ENCODE measurements at regions not wholly inside any gene's neighbourhood (a gene's known extent, or its start where the extent isn't known, plus 50 kb on each side); places are given as distances from the start of the nearest gene placed in this dataset.
"Not testable (repeated sequence)": the region's sequence is repeated elsewhere in the genome, so short reads cannot be mapped to it uniquely, and the experiment has no call there.

GRCh38 chr6:84998223-84998622 is 233.8 kb upstream of the TBX18 start:
- no peak overlapping the region for H3K4me3 ChIP-seq
- no peak overlapping the region for H3K27ac ChIP-seq

GRCh38 chr6:84988766-84989165 is 224.4 kb upstream of the TBX18 start:
- not testable (repeated sequence) for H3K4me3 ChIP-seq, H3K27ac ChIP-seq

GRCh38 chr6:84985490-84985889 is 221.1 kb upstream of the TBX18 start:
- not testable (repeated sequence) for H3K27ac ChIP-seq, H3K4me3 ChIP-seq

GRCh38 chr6:84979541-84979940 is 215.1 kb upstream of the TBX18 start:
- no peak overlapping the region for H3K4me3 ChIP-seq
- no peak overlapping the region for H3K27ac ChIP-seq

- H3K27ac ChIP-seq: no peak overlapping the region
- no peak overlapping the region for H3K4me3 ChIP-seq
Measured at GRCh38 chr6:84977363-84977705, 212.9 kb upstream of the TBX18 start.

GRCh38 chr6:84976526-84977362 is 212.3 kb upstream of the TBX18 start:
- H3K4me3 ChIP-seq: no peak overlapping the region
- no peak overlapping the region for H3K27ac ChIP-seq

- Histone ChIP-seq H3K4me3 (no peak overlapping the region), H3K27ac (no peak overlapping the region)
Measured at GRCh38 chr6:84975316-84975715, 210.9 kb upstream of the TBX18 start.

- Histone ChIP-seq H3K4me3 (no peak overlapping the region), H3K27ac (no peak overlapping the region)
Measured at GRCh38 chr6:84973606-84974005, 209.2 kb upstream of the TBX18 start.

- Histone ChIP-seq H3K4me3 (no peak overlapping the region), H3K27ac (no peak overlapping the region)
Measured at GRCh38 chr6:84967965-84968364, 203.6 kb upstream of the TBX18 start.

- no peak overlapping the region for H3K27ac ChIP-seq
- no peak overlapping the region for H3K4me3 ChIP-seq
Measured at GRCh38 chr6:84967389-84967788, 203.0 kb upstream of the TBX18 start.

GRCh38 chr6:84953111-84953755 is 188.8 kb upstream of the TBX18 start:
- no peak overlapping the region for H3K27ac ChIP-seq
- no peak overlapping the region for H3K4me3 ChIP-seq

- not testable (repeated sequence) for H3K4me3 ChIP-seq, H3K27ac ChIP-seq
Measured at GRCh38 chr6:84944926-84945325, 180.5 kb upstream of the TBX18 start.

GRCh38 chr6:84943905-84944304 is 179.5 kb upstream of the TBX18 start:
- Histone ChIP-seq H3K4me3 (no peak overlapping the region), H3K27ac (no peak overlapping the region)

GRCh38 chr6:84941609-84942008 is 177.2 kb upstream of the TBX18 start:
- H3K4me3 ChIP-seq, H3K27ac ChIP-seq: not testable (repeated sequence)

GRCh38 chr6:84929212-84929611 is 164.8 kb upstream of the TBX18 start:
- Histone ChIP-seq H3K4me3 (no peak overlapping the region), H3K27ac (no peak overlapping the region)

- Histone ChIP-seq H3K27ac (no peak overlapping the region), H3K4me3 (no peak overlapping the region)
Measured at GRCh38 chr6:84927551-84927950, 163.2 kb upstream of the TBX18 start.

GRCh38 chr6:84926189-84927155 is 162.1 kb upstream of the TBX18 start:
- no peak overlapping the region for H3K27ac ChIP-seq
- no peak overlapping the region for H3K4me3 ChIP-seq

GRCh38 chr6:84921891-84922290 is 157.5 kb upstream of the TBX18 start:
- H3K4me3 ChIP-seq: no peak overlapping the region
- no peak overlapping the region for H3K27ac ChIP-seq

- H3K27ac ChIP-seq: no peak overlapping the region
- H3K4me3 ChIP-seq: no peak overlapping the region
Measured at GRCh38 chr6:84920021-84920420, 155.6 kb upstream of the TBX18 start.

GRCh38 chr6:84916704-84917103 is 152.3 kb upstream of the TBX18 start:
- H3K27ac ChIP-seq: no peak overlapping the region
- H3K4me3 ChIP-seq: no peak overlapping the region

All from skin epidermis (tissue), 12 donors.